GM10248 (cell line): ENCODE measurements at regions not wholly inside any gene's neighbourhood (a gene's known extent, or its start where the extent isn't known, plus 50 kb on each side); places are given as distances from the start of the nearest gene placed in this dataset.

Experiments used
- CTCF ChIA-PET: fragments of 300-600 bp; sonication (Branson Sonifier 250); formaldehyde crosslinking; extraction: SDS; loops from one replicate; lab custom pipeline; 2021; ENCODE audit warnings: antibody characterized with exemption; lab: Yijun Ruan, JAX
- POLR2A ChIA-PET: fragments of 350-650 bp; sonication (Branson Sonifier 250); formaldehyde crosslinking; extraction: SDS; loops from one replicate; lab custom pipeline; 2020; ENCODE audit warnings: antibody characterized with exemption; lab: Yijun Ruan, JAX
- DNase-seq: peaks from one replicate; pipeline ENCODE4 v3.0.0; 2012; ENCODE audit errors: extremely low spot score
- CTCF ChIP-seq: IDR thresholded peaks from 2 replicates; pipeline ENCODE4 v1.5.1; 2012; ENCODE audit warnings: mild to moderate bottlenecking, low read depth; ENCODE audit errors: extremely low read depth, missing control alignments, control extremely low read depth

- CTCF ChIA-PET: interaction anchor here (1.3 kb wide), 1 partner anchor 11 kb away, joined by 5 read pairs; no protein-coding TSS in a partner anchor
Observed at GRCh38 chr20:10943686-10944265, 270.0 kb upstream of the JAG1 start.

GRCh38 chr20:10946124-10946880 lies 272.5 kb upstream of the JAG1 start:
- ChIA-PET CTCF (interaction anchor here (0.9 to 2.0 kb wide), 3 partner anchors 10 to 394 kb away, joined by 3 to 6 read pairs (median 3); no protein-coding TSS in a partner anchor), POLR2A (no interaction called here)
- peak; percentile 10 for DNase-seq
- no peak for TF ChIP-seq CTCF

More at GRCh38 chr20:10943686-10944265, 270.0 kb upstream of the JAG1 start:
- DNase-seq: no peak
- POLR2A ChIA-PET: no interaction called here
- no peak for TF ChIP-seq CTCF

GRCh38 chr20:10947726-10948125 lies 273.9 kb upstream of the JAG1 start:
- CTCF ChIA-PET: interaction anchor here (1.2 to 1.5 kb wide), 4 partner anchors 9 to 54 kb away, joined by 3 to 7 read pairs (median 3); no protein-coding TSS in a partner anchor
- POLR2A ChIA-PET: no interaction called here

GRCh38 chr20:10949930-10950783 lies 276.4 kb upstream of the JAG1 start:
- CTCF ChIA-PET: no interaction called here
- POLR2A ChIA-PET: no interaction called here
- no peak for TF ChIP-seq CTCF
- DNase-seq: no peak

More at GRCh38 chr20:10947726-10948125, 273.9 kb upstream of the JAG1 start:
- DNase-seq: no peak
- no peak for TF ChIP-seq CTCF

GRCh38 chr20:10951216-10951615 lies 277.4 kb upstream of the JAG1 start:
- no peak for TF ChIP-seq CTCF
- CTCF ChIA-PET: no interaction called here
- POLR2A ChIA-PET: no interaction called here
- DNase-seq: no peak

GRCh38 chr20:10951904-10952303 lies 278.1 kb upstream of the JAG1 start:
- CTCF ChIA-PET: interaction anchor here (2.0 kb wide), 1 partner anchor 19 kb away, joined by 4 read pairs; no protein-coding TSS in a partner anchor
- POLR2A ChIA-PET: no interaction called here

More at GRCh38 chr20:10951904-10952303, 278.1 kb upstream of the JAG1 start:
- no peak for TF ChIP-seq CTCF
- no peak for DNase-seq
